HepG2 (cell line): ENCODE measurements at regions not wholly inside any gene's neighbourhood (a gene's known extent, or its start where the extent isn't known, plus 50 kb on each side); places are given as distances from the start of the nearest gene placed in this dataset.

Experiments used
- ATAC-seq: fragments of 200-7000 bp; cut with Tn5 transposase; 3 replicates; pipeline ENCODE4 v1.9.1; 2020; ENCODE audit warnings: mild to moderate bottlenecking, moderate library complexity
- BruUV-seq: library from RNA; stranded (reverse); fragments of 400-500 nt; replicated peaks from 2 replicates; lab custom pipeline; 2021; lab: Mats Ljungman, UMichigan
- CTCF ChIA-PET: fragments of 300-600 bp; formaldehyde crosslinking; extraction: SDS; loops from one replicate; lab custom pipeline; 2021; ENCODE audit warnings: low total read pairs, inconsistent platforms, low intra/inter-chr PET ratio; lab: Yijun Ruan, JAX
- POLR2A ChIA-PET: fragments of 350-600 bp; sonication (Branson Sonifier 250); formaldehyde crosslinking; loops from one replicate; lab custom pipeline; 2020; ENCODE audit warnings: antibody characterized with exemption, inconsistent platforms; lab: Yijun Ruan, JAX
- DNase-seq: peaks from one replicate; pipeline ENCODE4 v3.0.0-alpha.2; 2015; ENCODE audit warnings: low spot score
- FAIRE-seq: peaks from 3 replicates; lab custom pipeline; 2011; peaks lifted over from hg19 to GRCh38; lab: Jason Lieb, UNC
- H2AFZ ChIP-seq: one replicate; pipeline ENCODE4 v1.6.1; 2011; ENCODE audit warnings: low read length, inconsistent platforms
- H3K27ac ChIP-seq: fragments of 300-600 bp; 3 replicates; pipeline ENCODE4 v1.8.0; 2011; ENCODE audit warnings: mixed run types, mild to moderate bottlenecking, mixed read lengths, low read length, inconsistent platforms; ENCODE audit not compliant: insufficient read depth; ENCODE audit errors: extremely low read length
- H3K27me3 ChIP-seq, 2 experiments: fragments of 200-600 bp in 1 of 2; 2 replicates in 1 of 2; 3 replicates in 1 of 2; pipeline versions ENCODE4 v1.6.0 to v1.8.0; 2011; ENCODE audit warnings: low read length in 2 of 2, mild to moderate bottlenecking in 2 of 2, moderate library complexity in 2 of 2, inconsistent platforms in 1 of 2; ENCODE audit not compliant: insufficient read depth in 2 of 2, control insufficient read depth in 1 of 2
- H3K36me3 ChIP-seq, 2 experiments: fragments of 200-600 bp in 1 of 2; replicated peaks in 1 of 2; 2 replicates in 1 of 2; 3 replicates in 1 of 2; pipeline versions ENCODE4 v1.5.1 to v1.8.0; 2011; ENCODE audit warnings: low read length in 2 of 2, inconsistent platforms in 1 of 2; ENCODE audit not compliant: insufficient read depth in 2 of 2, control insufficient read depth in 1 of 2
- H3K4me1 ChIP-seq: 2 replicates; pipeline ENCODE4 v1.5.1; 2012; ENCODE audit warnings: low read length, inconsistent platforms; ENCODE audit not compliant: insufficient read depth
- H3K4me2 ChIP-seq: 2 replicates; pipeline ENCODE4 v1.6.0; 2011; ENCODE audit warnings: low read depth, low read length, inconsistent platforms
- H3K4me3 ChIP-seq, 3 experiments: fragments of 200-600 bp in 1 of 3; sonication (generic), shearing (Covaris generic) in 1 of 3; replicated peaks in 1 of 3; 2 replicates each; pipeline ENCODE4 v1.5.1; 2011 to 2016; ENCODE audit warnings: low read length in 3 of 3, inconsistent platforms in 2 of 3, low read depth in 2 of 3, mild to moderate bottlenecking in 2 of 3, control low read depth in 1 of 3, mixed read lengths in 1 of 3; ENCODE audit not compliant: insufficient read depth in 1 of 3
- H3K79me2 ChIP-seq: one replicate; pipeline ENCODE4 v1.6.1; 2011; ENCODE audit warnings: low read length, inconsistent platforms; ENCODE audit not compliant: insufficient read depth
- H3K9ac ChIP-seq: 2 replicates; pipeline ENCODE4 v1.6.0; 2011; ENCODE audit warnings: mild to moderate bottlenecking, low read depth, low read length, inconsistent platforms; ENCODE audit not compliant: insufficient read depth
- H3K9me3 ChIP-seq: 2 replicates; pipeline ENCODE4 v1.5.1; 2012; ENCODE audit warnings: mild to moderate bottlenecking, low read length
- H4K20me1 ChIP-seq: 2 replicates; pipeline ENCODE4 v1.6.0; 2011; ENCODE audit warnings: inconsistent platforms, mild to moderate bottlenecking, low read length, moderate library complexity; ENCODE audit not compliant: insufficient read depth
- ATF7 ChIP-seq, 2 experiments: fragments of 450-650 bp in 1 of 2; sonication (generic) in 1 of 2; formaldehyde crosslinking in 1 of 2; IDR thresholded peaks; 2 replicates each; pipeline versions ENCODE4 v1.4.0 to v1.6.1; 2016 to 2020; ENCODE audit warnings: antibody characterized with exemption in 1 of 2, mild to moderate bottlenecking in 1 of 2, missing genetic modification reagents in 1 of 2
- CEBPB ChIP-seq: IDR thresholded peaks from 2 replicates; pipeline ENCODE4 v1.6.1; 2011; ENCODE audit warnings: low read depth, low read length, improper control_type of control experiment, borderline replicate concordance
- NRL ChIP-seq: sonication (generic); formaldehyde crosslinking; IDR thresholded peaks from 2 replicates; pipeline ENCODE4 v1.5.0; 2020; ENCODE audit warnings: missing genetic modification reagents, mild to moderate bottlenecking, moderate library complexity, borderline replicate concordance
- ZFP36L2 ChIP-seq: sonication (generic); formaldehyde crosslinking; IDR thresholded peaks from 2 replicates; pipeline ENCODE4 v1.4.0; 2020; ENCODE audit warnings: missing genetic modification reagents
- ZNF33B ChIP-seq: sonication (generic); formaldehyde crosslinking; IDR thresholded peaks from 2 replicates; pipeline ENCODE4 v1.5.1; 2020; ENCODE audit warnings: mild to moderate bottlenecking, missing genetic modification reagents
- ZNF562 ChIP-seq: sonication (generic); formaldehyde crosslinking; IDR thresholded peaks from 2 replicates; pipeline ENCODE4 v1.8.0; 2022; ENCODE audit warnings: missing genetic modification reagents, borderline replicate concordance
- WGBS: methylation state at CpG from one replicate; pipeline ENCODE4 v1.1.6; 2017; ENCODE audit warnings: low lambda C conversion rate; 5-methylcytosine and 5-hydroxymethylcytosine counted together
- in situ Hi-C: cut with HindIII; loops from 2 replicates; pipeline ENCODE4 v1.10.0; 2017; ENCODE audit warnings: low pct_unique_long_range_greater_than_20kb; ENCODE audit not compliant: extremely low pct_ligation_motif_present
- intact Hi-C: fragments of 100-400 bp; cut with micrococcal nuclease; formaldehyde crosslinking; loops from one replicate; pipeline ENCODE4 v1.10.0; 2022; ENCODE audit not compliant: unreplicated experiment
- TF ChIP-seq, protein P1 (sequence below): sonication (generic); formaldehyde crosslinking; IDR thresholded peaks from 2 replicates; pipeline ENCODE4 v1.4.0; 2020; ENCODE audit warnings: missing genetic modification reagents
- TF ChIP-seq, protein P2 (sequence below): sonication (generic); formaldehyde crosslinking; IDR thresholded peaks from 2 replicates; pipeline ENCODE4 v1.8.1; 2023; ENCODE audit warnings: missing genetic modification reagents, mild to moderate bottlenecking, borderline replicate concordance

DNA sequence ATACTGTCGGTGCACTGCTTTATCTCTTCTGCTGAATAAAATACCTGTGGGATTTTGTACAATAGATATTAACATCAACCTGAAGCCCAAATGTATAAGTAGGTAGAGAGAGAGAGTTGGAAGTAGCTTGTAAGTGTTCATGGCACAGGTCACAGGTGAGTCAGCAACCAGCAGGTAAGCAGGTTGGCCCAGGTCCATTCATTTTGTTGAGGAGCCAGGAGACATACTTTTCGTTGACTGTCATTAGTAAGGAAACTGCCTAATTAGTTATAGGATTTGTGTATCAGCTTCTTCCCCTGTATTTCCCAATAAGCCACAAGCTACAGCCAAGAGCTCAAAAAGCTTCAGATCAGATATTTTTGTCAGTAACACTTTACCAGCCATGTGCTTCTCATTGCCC, 650.8 kb downstream of the IRX1 start:
- Histone ChIP-seq H2AFZ (no peak overlapping the region), H3K4me2 (no peak overlapping the region), H3K9me3 (peaks cover 32% of the 10 kb centered on the region), H4K20me1 (no peaks in the 10 kb centered on the region), H3K27me3 (no peaks in the 10 kb centered on the region), H3K36me3 (no peaks in the 10 kb centered on the region), H3K79me2 (no peaks in the 10 kb centered on the region), H3K4me3 (no peak overlapping the region), H3K27ac (no peak overlapping the region), H3K4me1 (no peaks in the 10 kb centered on the region), H3K9ac (no peak overlapping the region)
- FAIRE-seq (no peak), ATAC-seq (no peak), DNase-seq (no peak)
- intact Hi-C loops, result no loop called here
- POLR2A ChIA-PET, result no interaction called here
- BruUV-seq, result no TSS peak
- CTCF ChIA-PET, result no interaction called here
- 0% methylated on average over 2 of the region's 2 CpGs for WGBS
- no peak for TF ChIP-seq NRL (CRISPR knock-in tag)
- in situ Hi-C loops, result no loop called here

GRCh38 chr5:4250254-4250653, 654.6 kb downstream of the IRX1 start:
- ChIA-PET POLR2A (no interaction called here), CTCF (no interaction called here)
- in situ Hi-C loops (no loop called here), intact Hi-C loops (no loop called here)
- H3K79me2 ChIP-seq, result no peaks in the 10 kb centered on the region
- H3K36me3 ChIP-seq, result no peaks in the 10 kb centered on the region
- 11% methylated on average over 4 of the region's 4 CpGs for WGBS
- H2AFZ ChIP-seq, result no peak overlapping the region
- no peak overlapping the region for H3K9ac ChIP-seq
- no peak overlapping the region for H3K4me3 ChIP-seq
- no peaks in the 10 kb centered on the region for H3K27me3 ChIP-seq
- H3K4me2 ChIP-seq, result no peak overlapping the region
- peaks cover 59% of the 10 kb centered on the region for H3K9me3 ChIP-seq
- ATAC-seq, result no peak
- no TSS peak for BruUV-seq
- no peak for FAIRE-seq
- H3K4me1 ChIP-seq, result no peaks in the 10 kb centered on the region
- no peak overlapping the region for H3K27ac ChIP-seq
- DNase-seq, result no peak
- no peaks in the 10 kb centered on the region for H4K20me1 ChIP-seq
- TF ChIP-seq ZNF562 (CRISPR knock-in tag) (no peak), CEBPB (peak; percentile 60; the same call in 1 of the 2 replicates), ATF7 (IDR thresholded peaks at IDR 0.05) (peak; percentile 33; the same call in 1 of the 2 replicates), ATF7 (CRISPR knock-in tag; IDR thresholded peaks at IDR 0.05) (no peak), ZNF33B (CRISPR knock-in tag) (no peak), ZFP36L2 (no peak)
- TF ChIP-seq, protein P1, sequence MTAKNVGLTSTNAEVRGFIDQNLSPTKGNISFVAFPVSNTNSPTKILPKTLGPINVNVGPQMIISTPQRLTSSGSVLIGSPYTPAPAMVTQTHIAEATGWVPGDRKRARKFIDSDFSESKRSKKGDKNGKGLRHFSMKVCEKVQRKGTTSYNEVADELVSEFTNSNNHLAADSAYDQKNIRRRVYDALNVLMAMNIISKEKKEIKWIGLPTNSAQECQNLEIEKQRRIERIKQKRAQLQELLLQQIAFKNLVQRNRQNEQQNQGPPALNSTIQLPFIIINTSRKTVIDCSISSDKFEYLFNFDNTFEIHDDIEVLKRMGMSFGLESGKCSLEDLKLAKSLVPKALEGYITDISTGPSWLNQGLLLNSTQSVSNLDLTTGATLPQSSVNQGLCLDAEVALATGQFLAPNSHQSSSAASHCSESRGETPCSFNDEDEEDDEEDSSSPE (CRISPR knock-in tag), result no peak
- TF ChIP-seq, protein P2, sequence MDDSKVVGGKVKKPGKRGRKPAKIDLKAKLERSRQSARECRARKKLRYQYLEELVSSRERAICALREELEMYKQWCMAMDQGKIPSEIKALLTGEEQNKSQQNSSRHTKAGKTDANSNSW (CRISPR knock-in tag), result no peak
